Erythroblast (primary cell): ENCODE measurements at regions not wholly inside any gene's neighbourhood (a gene's known extent, or its start where the extent isn't known, plus 50 kb on each side); places are given as distances from the start of the nearest gene placed in this dataset.

Experiments used
- GATA1 ChIP-seq: IDR thresholded peaks from 2 replicates; pipeline ENCODE4 v1.6.1; 2011; ENCODE audit warnings: low read depth, mild to moderate bottlenecking, control low read depth, low read length, moderate library complexity
- POLR2A ChIP-seq: IDR thresholded peaks from 2 replicates; pipeline ENCODE4 v1.6.1; 2011; ENCODE audit warnings: mild to moderate bottlenecking, low read length

- TF ChIP-seq POLR2A = no peak
- TF ChIP-seq GATA1 = no peak
Observed at GRCh38 chr6:105746509-105746908, 339.6 kb upstream of the PRDM1 start.
